Keratinocyte (primary cell): ENCODE measurements at regions not wholly inside any gene's neighbourhood (a gene's known extent, or its start where the extent isn't known, plus 50 kb on each side); places are given as distances from the start of the nearest gene placed in this dataset.

Source experiments
- DNase-seq: peaks from one replicate; pipeline ENCODE4 v3.0.0-alpha.2; 2011; ENCODE audit warnings: low read depth, missing footprints, low spot score
- FAIRE-seq: peaks from 2 replicates; lab custom pipeline; 2011; peaks lifted over from hg19 to GRCh38; lab: Jason Lieb, UNC
- H2AFZ ChIP-seq: 2 replicates; pipeline ENCODE4 v1.6.0; 2012; ENCODE audit warnings: low read length, control low read depth, inconsistent platforms; ENCODE audit not compliant: control insufficient read depth
- H3K27ac ChIP-seq: 2 replicates; pipeline ENCODE4 v1.5.1; 2011; ENCODE audit warnings: low read length; ENCODE audit not compliant: control insufficient read depth, insufficient read depth
- H3K27me3 ChIP-seq: 3 replicates; pipeline ENCODE4 v1.6.0; 2011; ENCODE audit warnings: low read length; ENCODE audit not compliant: control insufficient read depth, insufficient read depth; ENCODE audit errors: extremely low read depth
- H3K36me3 ChIP-seq, 2 experiments: 2 replicates in 1 of 2; 3 replicates in 1 of 2; pipeline ENCODE4 v1.5.1; 2011; ENCODE audit warnings: low read length in 2 of 2, mild to moderate bottlenecking in 1 of 2; ENCODE audit not compliant: control insufficient read depth in 2 of 2, insufficient read depth in 2 of 2; ENCODE audit errors: extremely low read depth in 1 of 2
- H3K4me1 ChIP-seq: 3 replicates; pipeline ENCODE4 v1.5.1; 2011; ENCODE audit warnings: low read length; ENCODE audit not compliant: control insufficient read depth, insufficient read depth; ENCODE audit errors: extremely low read depth
- H3K4me2 ChIP-seq: 3 replicates; pipeline ENCODE4 v1.6.0; 2011; ENCODE audit warnings: low read depth, low read length; ENCODE audit not compliant: control insufficient read depth, insufficient read depth; ENCODE audit errors: extremely low read depth
- H3K4me3 ChIP-seq, 3 experiments: fragments of 200-600 bp in 1 of 3; sonication (generic) in 1 of 3; 2 replicates in 2 of 3; 3 replicates in 1 of 3; pipeline ENCODE4 v1.5.1; 2011 to 2016; ENCODE audit warnings: low read length in 3 of 3, mild to moderate bottlenecking in 3 of 3, control low read depth in 2 of 3, inconsistent platforms in 1 of 3, low read depth in 1 of 3, mixed read lengths in 1 of 3, mixed run types in 1 of 3, moderate library complexity in 1 of 3; ENCODE audit not compliant: control insufficient read depth in 2 of 3, insufficient read depth in 2 of 3; ENCODE audit errors: extremely low read depth in 1 of 3
- H3K79me2 ChIP-seq: 2 replicates; pipeline ENCODE4 v1.6.0; 2012; ENCODE audit warnings: low read length; ENCODE audit not compliant: control insufficient read depth, insufficient read depth
- H3K9ac ChIP-seq: 3 replicates; pipeline ENCODE4 v1.6.0; 2011; ENCODE audit warnings: low read length; ENCODE audit not compliant: control insufficient read depth, insufficient read depth; ENCODE audit errors: extremely low read depth
- H3K9me1 ChIP-seq: 3 replicates; pipeline ENCODE4 v1.6.0; 2011; ENCODE audit warnings: low read length; ENCODE audit not compliant: control insufficient read depth, insufficient read depth; ENCODE audit errors: extremely low read depth
- H3K9me3 ChIP-seq: 2 replicates; pipeline ENCODE4 v1.5.1; 2012; ENCODE audit warnings: low read depth, low read length; ENCODE audit not compliant: control insufficient read depth
- H4K20me1 ChIP-seq: 3 replicates; pipeline ENCODE4 v1.6.0; 2011; ENCODE audit warnings: low read length; ENCODE audit not compliant: control insufficient read depth, insufficient read depth; ENCODE audit errors: extremely low read depth
- CTCF ChIP-seq, 3 experiments: IDR thresholded peaks in 1 of 3; conservative IDR thresholded peaks in 1 of 3; optimal IDR thresholded peaks in 1 of 3; 2 replicates in 2 of 3; 3 replicates in 1 of 3; pipeline versions ENCODE3 to v1.5.1; 2011; ENCODE audit warnings: low read length in 3 of 3, mild to moderate bottlenecking in 3 of 3, moderate library complexity in 2 of 3, control low read depth in 1 of 3, inconsistent platforms in 1 of 3; ENCODE audit not compliant: insufficient read depth in 2 of 3; ENCODE audit errors: extremely low read depth in 1 of 3
- EZH2 ChIP-seq: IDR thresholded peaks from one replicate; pipeline ENCODE4 v1.6.1; 2012; ENCODE audit warnings: inconsistent platforms, mild to moderate bottlenecking, low read length, moderate library complexity
- dilution Hi-C: fragments of 300-500 bp; cut with MboI; formaldehyde crosslinking; loops from one replicate; pipeline ENCODE4 v1.7.0; 2020; ENCODE audit warnings: low sequenced_read_pairs; ENCODE audit not compliant: extremely low pct_ligation_motif_present

GRCh38 chr7:101747053-101747878, 70.2 kb upstream of the CUX1 start:
- H3K4me3 ChIP-seq: no peak overlapping the region
- no peaks in the 10 kb centered on the region for H3K36me3 ChIP-seq
- FAIRE-seq (no peak), DNase-seq (no peak)
- H3K9me3 ChIP-seq: no peaks in the 10 kb centered on the region
- no peaks in the 10 kb centered on the region for H3K79me2 ChIP-seq
- H3K27ac ChIP-seq: no peak overlapping the region
- H3K4me1 ChIP-seq: no peaks in the 10 kb centered on the region
- no peaks in the 10 kb centered on the region for H3K9me1 ChIP-seq
- peaks cover 17% of the 10 kb centered on the region for H3K27me3 ChIP-seq
- dilution Hi-C loops: no loop called here
- TF ChIP-seq CTCF (optimal IDR thresholded peaks at IDR 0.05 in 1 of 3, IDR thresholded peaks at IDR 0.05 in 1 of 3, conservative IDR thresholded peaks at IDR 0.05 in 1 of 3; ENCODE audit: extremely low read depth in 1 of 3, insufficient read depth in 2 of 3, low read length in 3 of 3) (no peak), EZH2 (no peak)
- H3K4me2 ChIP-seq: no peak overlapping the region
- H3K9ac ChIP-seq: no peak overlapping the region
- no peak overlapping the region for H2AFZ ChIP-seq
- H4K20me1 ChIP-seq: no peaks in the 10 kb centered on the region

GRCh38 chr7:101747879-101748345, 69.5 kb upstream of the CUX1 start:
- H3K36me3 ChIP-seq: no peaks in the 10 kb centered on the region
- no peaks in the 10 kb centered on the region for H3K79me2 ChIP-seq
- peaks cover 13% of the 10 kb centered on the region for H3K27me3 ChIP-seq
- no peaks in the 10 kb centered on the region for H3K9me1 ChIP-seq
- TF ChIP-seq EZH2 (no peak), CTCF (optimal IDR thresholded peaks at IDR 0.05 in 1 of 3, IDR thresholded peaks at IDR 0.05 in 1 of 3, conservative IDR thresholded peaks at IDR 0.05 in 1 of 3; ENCODE audit: extremely low read depth in 1 of 3, insufficient read depth in 2 of 3, low read length in 3 of 3) (no peak)
- FAIRE-seq: no peak
- no peaks in the 10 kb centered on the region for H3K9me3 ChIP-seq
- H4K20me1 ChIP-seq: no peaks in the 10 kb centered on the region
- no peaks in the 10 kb centered on the region for H3K4me1 ChIP-seq
- no peak overlapping the region for H2AFZ ChIP-seq
- H3K4me2 ChIP-seq: no peak overlapping the region
- H3K4me3 ChIP-seq: no peak overlapping the region
- DNase-seq: no peak
- no peak overlapping the region for H3K27ac ChIP-seq
- dilution Hi-C loops: no loop called here
- no peak overlapping the region for H3K9ac ChIP-seq
